HG03342 (cell line): ENCODE measurements at regions not wholly inside any gene's neighbourhood (a gene's known extent, or its start where the extent isn't known, plus 50 kb on each side); places are given as distances from the start of the nearest gene placed in this dataset.

Experiments
- ATAC-seq: cut with Tn5 transposase; IDR thresholded peaks from one replicate; pipeline ENCODE4 v1.9.1; 2021; ENCODE audit warnings: mild to moderate bottlenecking, moderate library complexity; ENCODE audit not compliant: unreplicated experiment

GRCh38 chr13:104111031-104111430 lies 1044.8 kb upstream of the SLC10A2 start:
- no peak for ATAC-seq

DNA sequence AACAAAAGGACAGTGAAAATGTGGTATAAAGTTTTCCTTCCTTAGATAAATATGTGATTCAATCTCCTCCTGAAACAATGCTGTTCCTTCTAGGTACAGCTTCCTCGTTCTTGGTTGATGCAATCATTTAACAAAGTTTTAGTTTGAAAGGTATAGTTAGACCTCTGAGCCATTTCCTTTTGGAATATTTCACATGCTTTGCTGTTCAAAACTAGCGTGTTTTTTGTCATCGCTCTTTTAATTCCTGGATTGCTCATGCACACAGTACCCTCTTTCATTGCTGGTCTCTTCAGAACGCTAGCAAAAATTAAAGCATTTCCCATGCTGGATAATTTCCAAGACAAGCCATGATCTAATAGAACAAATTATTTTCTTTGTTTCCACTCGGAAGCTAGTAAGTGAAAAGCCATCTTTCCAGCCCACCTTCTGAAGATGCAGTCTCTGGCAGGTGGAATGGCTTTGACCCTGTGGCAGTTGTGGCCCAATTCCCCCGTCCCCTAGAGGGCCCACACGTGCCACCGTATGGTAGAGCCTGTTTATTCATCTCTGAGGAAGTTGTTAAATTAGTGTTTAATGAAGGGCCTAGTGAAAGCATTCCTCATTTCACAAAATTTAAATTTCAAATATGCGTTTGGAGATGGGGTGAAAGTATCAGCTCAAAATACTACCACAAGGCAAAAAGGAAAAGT lies 1040.6 kb upstream of the SLC10A2 start:
- ATAC-seq: no peak

DNA sequence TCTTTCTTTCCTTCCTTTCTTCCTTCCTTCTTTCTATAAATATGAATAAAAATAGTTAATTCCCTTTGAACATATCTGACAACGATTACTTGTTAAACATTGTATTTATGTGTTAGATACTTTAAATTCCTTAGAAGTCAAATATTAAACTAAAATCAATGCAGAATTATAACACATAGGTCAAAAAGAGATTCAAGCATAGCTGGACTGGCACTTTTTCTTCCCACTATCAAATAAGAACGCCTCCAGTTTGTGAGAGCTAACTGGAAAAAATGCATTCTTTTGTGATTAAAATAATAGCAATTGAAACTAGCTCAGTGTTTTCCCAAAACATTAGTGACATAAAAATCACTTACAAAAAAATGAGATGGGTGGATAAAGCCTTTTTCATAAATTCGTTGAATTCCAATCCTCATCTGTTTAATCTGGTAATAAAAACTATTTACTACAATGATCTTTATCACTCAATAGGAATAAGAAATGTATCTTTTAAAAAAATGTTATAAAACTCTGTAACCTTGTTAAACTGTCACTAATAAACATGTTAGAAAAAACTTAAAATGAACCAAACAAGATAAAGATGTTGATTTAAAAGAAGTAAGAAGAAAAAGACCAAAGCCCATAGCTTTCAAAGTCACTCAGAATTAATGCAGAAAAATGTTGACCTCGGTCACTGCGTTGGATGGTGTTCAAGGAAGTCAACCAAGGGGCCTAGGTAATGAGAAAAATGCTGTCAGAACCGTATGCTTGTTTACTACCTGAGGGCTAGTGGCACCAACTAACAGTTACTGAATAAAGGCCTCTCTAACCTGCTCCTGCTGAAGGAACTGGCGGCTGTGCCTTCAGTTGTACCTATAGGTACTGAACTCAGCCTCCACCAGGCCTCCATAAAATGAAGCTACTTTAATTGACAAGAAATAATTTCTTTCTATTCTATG lies 1039.5 kb upstream of the SLC10A2 start:
- no peak for ATAC-seq

- ATAC-seq: no peak
Measured at GRCh38 chr13:104099750-104100149, 1033.5 kb upstream of the SLC10A2 start.

DNA sequence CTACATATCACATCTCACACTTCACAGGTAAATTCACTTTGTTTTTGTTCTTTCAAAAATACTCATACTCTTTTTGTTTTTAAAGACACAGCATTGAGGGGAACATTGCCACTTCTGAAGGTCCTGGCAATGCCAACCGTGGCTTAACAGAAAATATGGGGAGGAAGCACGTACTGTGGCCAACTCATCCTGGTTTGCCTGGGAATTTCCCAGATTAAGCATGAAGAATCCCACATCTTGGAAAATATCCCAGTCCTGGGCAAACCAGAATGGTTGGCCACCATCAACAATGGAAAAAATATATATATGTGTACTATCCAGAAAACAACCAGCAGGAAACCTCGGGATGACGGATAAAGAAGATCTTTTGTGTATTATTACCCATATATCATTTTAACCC lies 1032.2 kb upstream of the SLC10A2 start:
- no peak for ATAC-seq

- no peak for ATAC-seq
Measured at GRCh38 chr13:104086759-104087158, 1020.5 kb upstream of the SLC10A2 start.

- no peak for ATAC-seq
Measured at GRCh38 chr13:104086210-104086609, 1020.0 kb upstream of the SLC10A2 start.

DNA sequence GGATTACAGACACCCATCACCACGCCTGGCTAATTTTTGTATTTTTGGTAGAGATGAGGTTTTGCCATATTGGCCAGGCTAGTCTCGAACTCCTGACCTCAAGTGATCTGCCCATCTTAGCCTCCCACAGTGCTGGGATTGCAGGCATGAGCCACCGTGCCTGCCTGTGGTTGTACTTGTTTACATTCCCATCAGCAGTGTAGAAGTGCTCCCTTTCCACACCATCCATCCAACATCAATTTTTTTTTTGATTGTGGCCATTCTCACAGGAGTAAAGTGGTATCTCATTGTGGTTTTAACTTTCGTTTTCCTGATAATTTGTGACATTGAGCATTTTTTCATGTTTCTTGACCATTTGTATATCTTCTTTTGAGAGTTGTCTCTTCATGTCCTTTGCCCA lies 1019.4 kb upstream of the SLC10A2 start:
- no peak for ATAC-seq

- ATAC-seq: no peak
Measured at GRCh38 chr13:104074326-104074725, 1008.1 kb upstream of the SLC10A2 start.

GRCh38 chr13:104071806-104072205 lies 1005.6 kb upstream of the SLC10A2 start:
- ATAC-seq: no peak

GRCh38 chr13:104065328-104065727 lies 999.1 kb upstream of the SLC10A2 start:
- no peak for ATAC-seq

- ATAC-seq: no peak
Measured at GRCh38 chr13:104057861-104058260, 991.6 kb upstream of the SLC10A2 start.

GRCh38 chr13:104045907-104046306 lies 979.7 kb upstream of the SLC10A2 start:
- ATAC-seq: no peak

GRCh38 chr13:104043184-104043583 lies 977.0 kb upstream of the SLC10A2 start:
- no peak for ATAC-seq

DNA sequence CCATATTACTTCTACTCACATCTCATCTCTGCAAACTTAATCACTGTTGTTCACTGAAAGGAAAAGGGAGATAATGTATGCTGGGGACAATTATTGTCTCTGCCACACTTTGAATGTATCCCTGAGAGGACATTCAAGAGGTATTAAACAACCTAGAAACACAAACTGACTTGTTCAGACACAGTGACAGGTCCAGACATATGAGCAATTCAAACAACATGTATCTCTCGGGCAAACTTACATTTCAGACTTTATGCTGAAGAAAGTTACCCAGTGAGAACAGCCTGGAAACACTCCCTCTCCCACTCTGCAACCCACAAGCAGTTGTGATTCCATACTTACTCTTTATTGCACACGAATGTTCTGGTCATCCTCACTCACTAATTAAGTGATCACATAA lies 968.7 kb upstream of the SLC10A2 start:
- no peak for ATAC-seq

DNA sequence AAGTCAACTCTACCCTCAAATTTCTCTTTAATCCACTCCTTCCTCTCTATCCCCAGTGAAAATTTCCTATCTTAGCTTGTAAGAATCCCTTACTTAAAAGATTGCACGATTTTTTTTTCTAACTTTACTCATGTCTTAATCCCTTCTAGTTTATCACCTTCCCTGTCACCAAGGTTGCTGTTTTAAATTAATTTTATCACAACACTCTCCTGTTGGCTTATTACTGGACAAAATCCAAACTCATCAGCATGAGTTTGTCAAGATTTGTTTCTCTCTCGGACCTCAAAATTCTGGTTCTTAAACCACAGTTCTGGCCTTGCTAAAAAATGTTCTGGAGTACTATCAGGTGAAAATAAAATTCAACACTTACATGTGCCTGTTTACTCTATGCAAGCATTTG lies 959.1 kb upstream of the SLC10A2 start:
- no peak for ATAC-seq

DNA sequence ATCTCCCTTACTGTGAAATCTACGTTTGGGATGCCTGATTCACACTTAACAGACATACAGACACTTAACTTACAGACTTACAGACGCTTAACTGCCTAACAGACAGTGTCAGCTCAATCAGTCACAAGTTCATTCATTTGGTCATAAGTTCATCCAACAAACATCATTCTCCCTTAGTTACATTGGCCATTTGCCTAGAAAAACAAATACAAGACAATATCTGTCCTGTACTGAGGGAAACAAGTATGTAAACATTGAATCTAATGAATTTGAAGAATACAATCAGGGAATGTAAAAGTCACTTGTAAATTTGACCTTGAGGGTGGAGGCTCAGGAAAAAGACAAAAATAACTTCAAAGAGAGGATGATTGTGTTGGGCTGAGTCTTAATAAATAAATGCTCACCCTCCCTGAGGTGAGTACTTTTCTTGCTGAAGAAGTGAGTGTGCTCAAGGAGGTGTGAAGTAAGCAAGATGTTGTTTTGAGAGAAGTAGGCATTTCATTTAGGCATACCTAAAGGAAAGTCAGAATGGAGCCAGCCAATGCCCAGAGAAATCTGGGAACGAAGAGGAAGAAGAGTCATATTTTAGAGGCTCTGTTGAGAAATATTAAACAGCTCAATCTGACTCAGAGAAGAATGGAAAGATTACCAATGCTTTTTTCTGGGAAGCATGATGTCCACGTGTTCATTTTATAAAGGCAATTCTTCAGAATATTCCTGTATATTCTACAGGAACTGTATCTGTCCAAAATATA lies 958.4 kb upstream of the SLC10A2 start:
- ATAC-seq: no peak

- no peak for ATAC-seq
Measured at GRCh38 chr13:104021806-104022397, 955.7 kb upstream of the SLC10A2 start.

DNA sequence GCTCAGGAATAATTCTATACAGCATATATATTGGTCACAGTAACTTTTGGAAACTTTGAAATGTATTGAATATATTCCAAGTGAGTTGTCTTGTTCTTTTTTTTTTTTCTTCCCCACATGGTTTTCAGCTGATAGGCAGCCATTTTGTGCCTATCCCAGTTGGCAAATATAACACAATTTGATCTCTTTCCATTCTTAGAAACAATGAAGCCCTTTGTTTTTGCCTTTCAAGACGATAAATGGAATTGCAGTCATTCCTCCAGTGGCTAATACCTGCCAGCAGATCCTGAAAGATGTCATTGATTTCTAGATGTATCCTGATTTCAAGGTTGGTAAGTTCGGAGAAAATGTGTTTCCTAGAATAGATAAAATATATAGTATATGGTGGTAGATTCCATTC lies 951.1 kb upstream of the SLC10A2 start:
- no peak for ATAC-seq

- no peak for ATAC-seq
Measured at GRCh38 chr13:104015646-104016396, 949.6 kb upstream of the SLC10A2 start.
